K562 (cell line): ENCODE measurements at regions not wholly inside any gene's neighbourhood (a gene's known extent, or its start where the extent isn't known, plus 50 kb on each side); places are given as distances from the start of the nearest gene placed in this dataset.

Experiments
- DDX20 ChIP-seq: fragments of 450-650 bp; IDR thresholded peaks from 2 replicates; pipeline ENCODE4 v1.6.1; 2016; ENCODE audit warnings: missing genetic modification characterization, low read depth, mild to moderate bottlenecking, missing compliant biosample characterization, moderate library complexity
- SRSF9 ChIP-seq: fragments of 200-400 bp; formaldehyde crosslinking; IDR thresholded peaks from 2 replicates; pipeline ENCODE4 v1.6.1; 2017; ENCODE audit warnings: low read depth, low read length, borderline replicate concordance
- WHSC1 ChIP-seq: IDR thresholded peaks from one replicate; pipeline ENCODE4 v1.6.1; 2012; ENCODE audit warnings: low read length, control low read depth, inconsistent platforms
- ZBTB1 ChIP-seq: sonication (generic); formaldehyde crosslinking; IDR thresholded peaks from 2 replicates; pipeline ENCODE4 v1.8.1; 2023; ENCODE audit warnings: missing genetic modification reagents, low read depth, mild to moderate bottlenecking, borderline replicate concordance
- TF ChIP-seq, protein P1 (sequence below): fragments of 250-450 bp; sonication (Bioruptor Pico); IDR thresholded peaks from 2 replicates; pipeline ENCODE4 v1.4.0; 2020; ENCODE audit warnings: mild to moderate bottlenecking, moderate library complexity
- TF ChIP-seq, protein P2 (sequence below), 2 experiments: fragments of 450-650 bp in 1 of 2; sonication (generic) in 1 of 2; formaldehyde crosslinking in 1 of 2; IDR thresholded peaks in 1 of 2; conservative IDR thresholded peaks in 1 of 2; 2 replicates each; pipeline versions ENCODE4 v1.6.1 to v1.8.1; 2016 to 2023; ENCODE audit warnings: mild to moderate bottlenecking in 2 of 2, moderate library complexity in 2 of 2, inconsistent platforms in 1 of 2, missing genetic modification reagents in 1 of 2
- TF ChIP-seq, protein P3 (sequence below): fragments of 250-450 bp; sonication (Bioruptor Pico); IDR thresholded peaks from 2 replicates; pipeline ENCODE4 v1.9.0; 2021; ENCODE audit warnings: mild to moderate bottlenecking, inconsistent platforms

DNA sequence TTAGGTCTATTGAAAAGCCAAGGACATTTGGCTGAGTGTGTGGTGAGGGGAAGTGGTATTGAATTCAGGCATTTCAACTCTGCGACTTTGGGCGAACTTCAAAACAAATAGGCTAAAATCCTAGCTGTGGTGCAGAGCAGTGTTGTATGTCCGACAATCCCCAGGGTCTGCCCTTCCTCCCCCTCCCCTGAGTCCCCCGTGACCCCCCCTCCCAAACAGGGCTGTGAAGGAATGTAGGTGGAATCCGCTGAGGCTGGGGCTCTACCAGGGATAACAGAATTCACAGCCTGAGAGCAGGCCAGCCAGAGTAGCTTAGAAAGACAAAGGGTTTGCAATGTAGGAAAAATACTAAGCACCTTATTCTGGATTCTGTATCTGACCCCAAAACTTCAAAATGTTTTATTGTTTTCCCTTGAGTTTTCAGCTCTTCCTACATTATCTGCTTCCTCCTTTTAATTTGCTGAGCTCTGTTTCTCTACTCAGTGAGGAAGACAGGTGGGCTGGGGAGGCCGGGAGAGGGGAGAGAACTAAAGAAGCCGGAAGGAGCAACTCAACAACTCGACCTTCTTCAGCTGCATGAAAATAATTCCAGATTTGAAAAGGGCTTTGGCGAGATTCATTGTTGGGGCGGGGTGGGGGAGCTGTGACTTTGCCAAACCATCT, 315.2 kb downstream of the BLID start (continued):
- TF ChIP-seq, protein P1, sequence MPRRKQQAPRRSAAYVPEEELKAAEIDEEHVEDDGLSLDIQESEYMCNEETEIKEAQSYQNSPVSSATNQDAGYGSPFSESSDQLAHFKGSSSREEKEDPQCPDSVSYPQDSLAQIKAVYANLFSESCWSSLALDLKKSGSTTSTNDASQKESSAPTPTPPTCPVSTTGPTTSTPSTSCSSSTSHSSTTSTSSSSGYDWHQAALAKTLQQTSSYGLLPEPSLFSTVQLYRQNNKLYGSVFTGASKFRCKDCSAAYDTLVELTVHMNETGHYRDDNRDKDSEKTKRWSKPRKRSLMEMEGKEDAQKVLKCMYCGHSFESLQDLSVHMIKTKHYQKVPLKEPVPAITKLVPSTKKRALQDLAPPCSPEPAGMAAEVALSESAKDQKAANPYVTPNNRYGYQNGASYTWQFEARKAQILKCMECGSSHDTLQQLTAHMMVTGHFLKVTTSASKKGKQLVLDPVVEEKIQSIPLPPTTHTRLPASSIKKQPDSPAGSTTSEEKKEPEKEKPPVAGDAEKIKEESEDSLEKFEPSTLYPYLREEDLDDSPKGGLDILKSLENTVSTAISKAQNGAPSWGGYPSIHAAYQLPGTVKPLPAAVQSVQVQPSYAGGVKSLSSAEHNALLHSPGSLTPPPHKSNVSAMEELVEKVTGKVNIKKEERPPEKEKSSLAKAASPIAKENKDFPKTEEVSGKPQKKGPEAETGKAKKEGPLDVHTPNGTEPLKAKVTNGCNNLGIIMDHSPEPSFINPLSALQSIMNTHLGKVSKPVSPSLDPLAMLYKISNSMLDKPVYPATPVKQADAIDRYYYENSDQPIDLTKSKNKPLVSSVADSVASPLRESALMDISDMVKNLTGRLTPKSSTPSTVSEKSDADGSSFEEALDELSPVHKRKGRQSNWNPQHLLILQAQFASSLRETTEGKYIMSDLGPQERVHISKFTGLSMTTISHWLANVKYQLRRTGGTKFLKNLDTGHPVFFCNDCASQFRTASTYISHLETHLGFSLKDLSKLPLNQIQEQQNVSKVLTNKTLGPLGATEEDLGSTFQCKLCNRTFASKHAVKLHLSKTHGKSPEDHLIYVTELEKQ: no peak
- TF ChIP-seq, protein P2, sequence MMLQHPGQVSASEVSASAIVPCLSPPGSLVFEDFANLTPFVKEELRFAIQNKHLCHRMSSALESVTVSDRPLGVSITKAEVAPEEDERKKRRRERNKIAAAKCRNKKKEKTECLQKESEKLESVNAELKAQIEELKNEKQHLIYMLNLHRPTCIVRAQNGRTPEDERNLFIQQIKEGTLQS (IDR thresholded peaks at IDR 0.05): no peak
- TF ChIP-seq, protein P2 (CRISPR knock-in tag; conservative IDR thresholded peaks at IDR 0.05): no peak
- TF ChIP-seq DDX20 (tag) (no peak), ZBTB1 (CRISPR knock-in tag) (no peak), WHSC1 (no peak), SRSF9 (no peak)
- TF ChIP-seq, protein P3, sequence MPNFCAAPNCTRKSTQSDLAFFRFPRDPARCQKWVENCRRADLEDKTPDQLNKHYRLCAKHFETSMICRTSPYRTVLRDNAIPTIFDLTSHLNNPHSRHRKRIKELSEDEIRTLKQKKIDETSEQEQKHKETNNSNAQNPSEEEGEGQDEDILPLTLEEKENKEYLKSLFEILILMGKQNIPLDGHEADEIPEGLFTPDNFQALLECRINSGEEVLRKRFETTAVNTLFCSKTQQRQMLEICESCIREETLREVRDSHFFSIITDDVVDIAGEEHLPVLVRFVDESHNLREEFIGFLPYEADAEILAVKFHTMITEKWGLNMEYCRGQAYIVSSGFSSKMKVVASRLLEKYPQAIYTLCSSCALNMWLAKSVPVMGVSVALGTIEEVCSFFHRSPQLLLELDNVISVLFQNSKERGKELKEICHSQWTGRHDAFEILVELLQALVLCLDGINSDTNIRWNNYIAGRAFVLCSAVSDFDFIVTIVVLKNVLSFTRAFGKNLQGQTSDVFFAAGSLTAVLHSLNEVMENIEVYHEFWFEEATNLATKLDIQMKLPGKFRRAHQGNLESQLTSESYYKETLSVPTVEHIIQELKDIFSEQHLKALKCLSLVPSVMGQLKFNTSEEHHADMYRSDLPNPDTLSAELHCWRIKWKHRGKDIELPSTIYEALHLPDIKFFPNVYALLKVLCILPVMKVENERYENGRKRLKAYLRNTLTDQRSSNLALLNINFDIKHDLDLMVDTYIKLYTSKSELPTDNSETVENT (CRISPR knock-in tag): no peak
